WERI-Rb-1 (cell line): ENCODE measurements at regions not wholly inside any gene's neighbourhood (a gene's known extent, or its start where the extent isn't known, plus 50 kb on each side); places are given as distances from the start of the nearest gene placed in this dataset.
"Not testable (repeated sequence)": the region's sequence is repeated elsewhere in the genome, so short reads cannot be mapped to it uniquely, and the experiment has no call there.

Experiments
- DNase-seq: peaks from one replicate; pipeline ENCODE4 v3.0.0-alpha.2; 2020
- H3K27ac ChIP-seq: fragments of 250-450 bp; sonication (Bioruptor Pico); 2 replicates; pipeline ENCODE4 v1.5.1; 2020; ENCODE audit warnings: mild to moderate bottlenecking, moderate library complexity
- H3K27me3 ChIP-seq: fragments of 250-450 bp; sonication (Bioruptor Pico); 2 replicates; pipeline ENCODE4 v1.5.1; 2021; ENCODE audit warnings: mild to moderate bottlenecking, low read depth, moderate library complexity; ENCODE audit not compliant: insufficient read depth, severe bottlenecking
- H3K36me3 ChIP-seq: fragments of 250-450 bp; sonication (Bioruptor Pico); 2 replicates; pipeline ENCODE4 v1.5.1; 2020; ENCODE audit warnings: mild to moderate bottlenecking, moderate library complexity
- H3K4me3 ChIP-seq: 2 replicates; pipeline ENCODE4 v1.5.1; 2011; ENCODE audit warnings: low read depth, mild to moderate bottlenecking, control low read depth, low read length
- H3K9me3 ChIP-seq: fragments of 250-450 bp; sonication (Bioruptor Pico); 2 replicates; pipeline ENCODE4 v1.5.1; 2021; ENCODE audit warnings: mild to moderate bottlenecking, moderate library complexity; ENCODE audit not compliant: severe bottlenecking

DNA sequence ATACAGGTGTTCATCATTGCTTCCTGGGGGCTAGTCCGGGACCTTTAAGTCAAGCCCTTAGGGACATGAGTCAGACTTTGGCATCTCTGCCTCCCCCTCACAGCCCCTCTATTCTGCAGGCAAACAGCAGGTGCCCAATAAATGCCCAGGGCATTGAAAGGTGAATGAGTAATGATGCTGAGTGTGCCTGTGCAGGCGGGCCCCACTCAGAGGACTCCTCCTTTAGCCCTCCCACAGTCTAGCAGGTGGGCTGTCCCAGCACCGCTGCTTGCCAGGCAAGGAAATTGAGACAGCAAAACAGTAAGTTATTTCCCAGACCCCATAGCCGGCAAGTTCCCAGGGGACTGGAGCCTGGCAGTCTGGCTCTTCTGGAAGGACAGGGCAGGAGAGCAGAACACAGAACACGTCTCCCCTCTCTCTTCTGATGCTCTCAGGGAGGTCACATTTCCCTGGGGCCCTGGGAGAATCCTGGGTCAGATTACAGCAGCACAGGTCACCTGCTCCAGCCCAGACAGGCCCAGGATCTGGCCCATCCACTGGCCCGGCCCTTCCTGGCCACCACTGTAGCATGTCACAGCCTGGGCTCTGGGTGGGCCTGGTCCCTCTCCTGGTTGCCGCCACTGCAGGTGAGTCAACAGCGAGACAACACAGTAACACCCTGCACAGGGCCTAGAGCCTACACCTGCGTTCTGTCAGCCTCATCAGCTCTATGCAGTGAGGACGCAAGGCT lies 108.7 kb upstream of the MTLN start:
- not testable (repeated sequence) for H3K9me3 ChIP-seq, H3K27ac ChIP-seq, H3K36me3 ChIP-seq, H3K4me3 ChIP-seq, DNase-seq, H3K27me3 ChIP-seq

DNA sequence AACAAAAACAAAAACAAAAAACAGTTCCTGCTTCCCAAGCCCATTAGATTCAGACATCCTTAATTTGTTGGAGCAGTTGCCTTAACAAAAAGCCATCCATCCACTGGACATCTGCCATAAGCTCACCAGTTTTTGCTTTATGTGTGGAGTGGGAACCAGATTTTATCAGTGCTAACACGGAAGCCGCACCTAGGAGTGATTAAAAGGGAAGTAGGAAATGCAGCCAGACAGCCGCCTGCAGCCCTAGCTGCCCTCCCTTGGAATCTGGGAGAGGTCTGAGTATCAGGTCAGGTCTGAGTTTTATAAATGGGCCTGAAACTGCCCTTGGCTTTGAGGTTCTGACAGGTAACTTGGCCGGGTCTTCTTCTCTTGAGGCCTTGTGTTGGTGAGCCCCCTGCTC lies 106.6 kb upstream of the MTLN start:
- H3K36me3 ChIP-seq, DNase-seq, H3K4me3 ChIP-seq, H3K9me3 ChIP-seq, H3K27ac ChIP-seq, H3K27me3 ChIP-seq: not testable (repeated sequence)

DNA sequence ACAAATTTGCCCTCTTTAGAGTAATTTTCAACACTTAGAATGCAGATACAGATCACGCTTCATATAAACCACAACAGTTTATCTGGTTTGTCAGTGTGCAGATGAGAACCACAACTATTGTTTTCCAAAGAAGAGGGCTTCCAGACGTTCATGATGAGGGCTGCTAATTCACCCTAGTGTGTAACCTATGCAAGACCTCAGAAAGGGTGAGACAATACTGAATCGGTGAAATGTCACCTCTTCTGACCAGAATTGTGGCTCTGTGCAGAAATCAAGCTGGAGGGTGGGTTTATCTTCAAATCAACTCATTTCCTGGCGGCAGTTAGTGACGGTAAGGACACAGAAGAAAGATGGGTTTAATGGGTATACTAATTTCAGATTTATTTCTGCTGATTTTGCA lies 105.0 kb upstream of the MTLN start:
- H3K27ac ChIP-seq, H3K4me3 ChIP-seq, H3K36me3 ChIP-seq, H3K27me3 ChIP-seq, H3K9me3 ChIP-seq, DNase-seq: not testable (repeated sequence)

DNA sequence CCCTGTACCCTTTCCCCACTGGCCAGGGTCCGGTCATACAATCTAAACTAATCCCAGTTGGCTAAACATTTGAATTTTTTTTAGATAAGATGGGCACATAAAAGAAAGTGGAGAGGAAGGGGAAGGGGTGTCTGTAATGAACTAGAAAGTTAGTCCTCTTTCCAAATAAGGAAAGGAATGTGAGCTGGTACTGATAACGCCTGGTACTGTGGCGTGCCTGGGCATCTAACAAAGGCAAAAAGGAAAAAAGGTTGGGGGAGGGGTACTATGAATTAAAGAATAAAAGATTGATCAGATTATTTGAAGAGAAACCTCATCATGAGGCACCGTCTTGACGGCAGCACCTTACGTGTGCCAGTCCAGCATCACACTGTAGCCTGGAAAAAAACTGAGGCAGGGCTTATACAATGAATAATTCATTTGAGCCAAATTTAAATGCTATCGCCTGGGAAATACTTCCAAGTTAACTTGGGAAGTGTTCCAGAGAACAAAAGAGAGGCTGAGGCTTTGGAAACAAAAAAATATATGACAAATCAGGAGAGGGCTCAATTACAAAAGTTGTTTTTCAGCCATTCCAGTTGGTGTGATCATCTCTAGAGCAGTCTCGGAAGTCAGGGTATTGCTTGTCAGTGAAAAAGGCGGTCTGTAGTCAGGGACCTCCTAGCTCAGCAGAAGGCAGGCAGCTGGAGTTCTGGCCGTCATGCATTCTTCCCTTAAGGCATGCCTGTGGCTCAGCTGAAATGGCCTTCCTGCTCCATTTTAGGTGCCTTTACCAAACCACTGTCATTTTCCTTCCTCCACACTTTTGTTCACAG lies 103.9 kb upstream of the MTLN start:
- not testable (repeated sequence) for H3K4me3 ChIP-seq, H3K27ac ChIP-seq, DNase-seq, H3K27me3 ChIP-seq, H3K36me3 ChIP-seq, H3K9me3 ChIP-seq

DNA sequence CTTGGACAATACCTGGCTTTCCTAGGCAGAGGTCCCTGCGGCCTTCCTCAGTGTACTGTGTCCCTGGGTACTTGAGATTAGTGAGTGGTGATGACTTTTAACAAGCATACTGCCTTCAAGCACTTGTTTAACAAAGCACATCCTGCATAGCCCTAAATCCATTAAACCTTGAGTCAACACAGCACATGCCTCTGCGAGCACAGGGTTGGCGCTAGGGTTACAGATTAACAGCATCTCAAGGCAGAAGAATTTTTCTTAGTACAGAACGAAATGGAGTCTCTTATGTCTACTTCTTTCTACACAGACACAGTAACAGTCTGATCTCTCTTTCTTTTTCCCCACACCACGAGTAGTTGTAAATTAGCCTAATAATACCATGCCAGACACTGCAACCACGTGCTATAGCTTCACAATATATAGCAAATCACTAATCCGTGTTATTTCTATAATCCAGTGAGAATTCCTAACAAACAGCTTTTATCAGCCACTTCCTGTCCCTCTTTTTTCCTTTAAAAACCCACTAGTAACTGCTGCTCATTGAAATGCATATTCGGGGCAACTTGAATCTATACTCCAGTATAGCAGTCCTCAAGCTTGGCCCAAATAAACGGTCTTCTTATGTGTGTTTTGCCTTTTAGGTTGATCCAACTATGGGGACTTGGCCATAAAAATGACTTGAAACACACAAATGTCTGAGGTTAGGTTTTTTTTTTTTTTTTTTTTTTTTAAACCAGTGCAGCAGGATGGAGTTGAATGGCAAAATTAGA lies 102.9 kb upstream of the MTLN start:
- H3K9me3 ChIP-seq, H3K4me3 ChIP-seq, H3K27me3 ChIP-seq, H3K27ac ChIP-seq, H3K36me3 ChIP-seq, DNase-seq: not testable (repeated sequence)

DNA sequence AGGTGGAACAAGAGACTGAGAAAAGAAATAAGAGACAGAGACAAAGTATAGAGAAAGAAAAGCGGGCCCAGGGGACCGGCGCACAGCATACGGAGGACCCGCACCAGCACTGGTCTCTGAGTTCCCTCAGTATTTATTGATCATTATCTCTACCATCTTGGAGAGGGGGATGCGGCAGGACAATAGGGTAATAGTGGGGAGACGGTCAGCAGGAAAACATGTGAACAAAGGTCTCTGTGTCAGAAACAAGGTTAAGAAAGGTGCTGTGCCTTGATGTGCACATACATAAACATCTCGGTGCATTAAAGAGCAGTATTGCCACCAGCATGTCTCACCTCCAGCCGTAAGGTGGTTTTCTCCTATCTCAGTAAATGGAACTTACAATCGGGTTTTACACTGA lies 102.1 kb upstream of the MTLN start:
- H3K27me3 ChIP-seq, H3K9me3 ChIP-seq: not testable (repeated sequence)

DNA sequence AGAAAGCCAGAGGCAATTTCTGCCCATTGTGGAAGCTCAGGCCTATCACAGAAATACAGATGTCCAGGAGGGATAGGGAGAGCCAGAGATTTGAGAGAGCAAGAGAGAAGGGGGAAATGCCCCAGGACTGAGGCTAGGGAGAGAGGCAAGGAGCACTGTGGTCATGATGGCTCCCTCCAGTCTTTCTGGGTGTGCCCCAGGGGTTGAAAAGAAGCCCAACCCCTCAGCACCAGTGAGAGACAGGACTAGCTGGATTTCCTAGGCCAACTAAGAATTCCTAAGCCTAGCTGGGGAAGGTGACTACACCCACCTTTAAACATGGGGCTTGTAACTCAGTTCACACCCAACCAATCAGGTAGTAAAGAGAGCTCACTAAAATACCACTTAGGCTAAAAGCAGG lies 100.7 kb upstream of the MTLN start:
- not testable (repeated sequence) for H3K9me3 ChIP-seq, H3K4me3 ChIP-seq, H3K27ac ChIP-seq, DNase-seq, H3K27me3 ChIP-seq, H3K36me3 ChIP-seq

More for the DNA sequence above, 102.1 kb upstream of the MTLN start:
- H3K36me3 ChIP-seq, DNase-seq, H3K4me3 ChIP-seq, H3K27ac ChIP-seq: not testable (repeated sequence)

DNA sequence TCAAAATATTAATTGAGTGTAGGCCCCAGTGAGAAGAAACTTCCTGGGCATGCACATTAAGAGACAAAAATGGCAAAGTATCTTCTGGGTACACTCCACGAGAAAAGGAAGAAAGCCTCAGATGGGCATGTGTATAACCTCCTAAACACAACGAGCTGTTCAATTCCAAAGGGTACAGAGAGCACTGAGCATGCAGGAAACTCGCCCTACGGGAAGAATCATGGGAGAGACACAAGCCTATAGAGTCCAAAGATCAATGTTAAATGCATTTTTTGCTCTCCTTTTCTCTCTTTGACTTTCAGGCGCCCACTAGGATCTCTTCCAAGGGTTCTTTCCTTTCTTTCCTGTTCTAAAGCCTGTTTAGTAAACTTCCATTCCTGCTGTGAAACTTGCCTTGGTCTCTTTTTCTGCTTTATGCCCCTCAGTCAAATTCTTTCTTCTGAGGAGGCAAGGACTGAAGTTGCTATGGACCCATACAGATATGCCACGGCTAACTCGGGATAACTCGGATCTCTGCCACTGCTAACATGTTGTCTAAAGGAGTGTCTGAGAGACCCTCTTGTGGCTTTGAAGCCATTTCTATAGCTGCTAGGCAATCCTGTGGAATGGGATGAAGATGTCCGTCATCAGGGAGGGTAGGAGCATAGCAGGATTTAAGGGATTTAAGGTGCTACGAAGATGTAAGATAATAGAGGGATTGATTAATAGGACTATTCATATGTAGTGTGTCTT lies 99.5 kb upstream of the MTLN start:
- not testable (repeated sequence) for DNase-seq, H3K4me3 ChIP-seq, H3K36me3 ChIP-seq, H3K27me3 ChIP-seq, H3K9me3 ChIP-seq, H3K27ac ChIP-seq

DNA sequence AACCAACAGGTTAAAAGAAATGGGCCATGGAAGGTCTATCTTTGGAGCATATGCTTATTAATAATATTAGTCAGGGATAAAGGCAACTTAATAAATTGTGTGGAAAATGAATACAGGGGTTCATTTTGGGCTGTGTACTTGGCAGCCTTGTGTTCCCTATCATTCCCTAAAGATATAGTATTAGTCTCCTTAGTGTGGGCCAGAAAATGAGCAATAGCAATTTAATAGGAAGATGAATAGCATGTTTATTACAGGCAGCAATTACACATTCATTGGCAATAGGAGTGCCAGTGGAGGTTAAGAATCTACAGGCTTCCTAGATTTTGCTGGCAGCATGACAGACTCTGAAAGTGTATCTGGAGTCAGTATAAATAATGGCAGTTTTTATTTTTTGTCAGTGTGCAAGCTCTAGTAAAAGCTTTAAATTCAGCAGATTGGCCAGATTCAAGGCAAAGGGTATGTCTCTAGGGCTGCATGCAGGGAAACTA lies 98.7 kb upstream of the MTLN start:
- H3K36me3 ChIP-seq, H3K4me3 ChIP-seq, H3K27me3 ChIP-seq, H3K9me3 ChIP-seq, H3K27ac ChIP-seq, DNase-seq: not testable (repeated sequence)

DNA sequence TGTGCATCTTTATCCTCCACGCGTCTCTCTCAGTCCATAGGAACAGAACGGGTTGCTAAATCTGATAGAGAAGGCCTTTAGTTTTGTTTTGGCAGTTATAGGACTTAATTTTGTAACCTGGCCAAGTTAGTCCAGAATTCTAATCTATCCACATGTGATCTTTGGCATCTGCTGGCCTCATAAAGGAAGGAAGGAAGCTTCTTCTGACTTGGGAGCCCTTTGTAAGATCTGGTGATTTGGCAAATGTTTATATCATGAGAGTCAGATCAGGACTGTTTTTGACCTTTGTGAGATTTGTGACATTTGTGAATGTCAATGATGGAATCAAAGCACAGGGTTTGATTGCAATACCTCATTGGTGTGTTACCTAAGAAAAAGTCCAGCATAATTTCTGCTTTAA lies 96.4 kb upstream of the MTLN start:
- H3K9me3 ChIP-seq, H3K27me3 ChIP-seq, DNase-seq, H3K36me3 ChIP-seq, H3K4me3 ChIP-seq, H3K27ac ChIP-seq: not testable (repeated sequence)

DNA sequence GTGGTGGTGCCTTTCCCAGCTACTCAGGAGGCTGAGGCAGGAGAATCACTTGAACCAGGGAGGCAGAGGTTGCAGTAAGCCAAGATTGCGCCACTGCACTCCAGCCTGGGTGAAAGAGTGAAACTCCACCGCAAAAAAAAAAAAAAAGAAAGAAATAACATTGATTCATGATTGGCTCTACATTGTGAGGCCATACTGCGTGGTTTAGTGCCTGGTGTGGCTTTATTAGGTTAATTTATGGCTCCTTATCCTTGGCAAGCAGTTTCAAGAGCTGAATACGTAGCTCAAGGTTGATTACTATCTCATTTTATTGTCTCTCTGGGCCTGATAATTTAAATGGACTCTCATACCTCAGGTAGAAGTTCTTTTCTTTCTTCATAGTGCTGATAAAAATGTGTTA lies 80.5 kb upstream of the MTLN start:
- not testable (repeated sequence) for H3K27ac ChIP-seq, H3K36me3 ChIP-seq, H3K4me3 ChIP-seq, H3K27me3 ChIP-seq, H3K9me3 ChIP-seq, DNase-seq

DNA sequence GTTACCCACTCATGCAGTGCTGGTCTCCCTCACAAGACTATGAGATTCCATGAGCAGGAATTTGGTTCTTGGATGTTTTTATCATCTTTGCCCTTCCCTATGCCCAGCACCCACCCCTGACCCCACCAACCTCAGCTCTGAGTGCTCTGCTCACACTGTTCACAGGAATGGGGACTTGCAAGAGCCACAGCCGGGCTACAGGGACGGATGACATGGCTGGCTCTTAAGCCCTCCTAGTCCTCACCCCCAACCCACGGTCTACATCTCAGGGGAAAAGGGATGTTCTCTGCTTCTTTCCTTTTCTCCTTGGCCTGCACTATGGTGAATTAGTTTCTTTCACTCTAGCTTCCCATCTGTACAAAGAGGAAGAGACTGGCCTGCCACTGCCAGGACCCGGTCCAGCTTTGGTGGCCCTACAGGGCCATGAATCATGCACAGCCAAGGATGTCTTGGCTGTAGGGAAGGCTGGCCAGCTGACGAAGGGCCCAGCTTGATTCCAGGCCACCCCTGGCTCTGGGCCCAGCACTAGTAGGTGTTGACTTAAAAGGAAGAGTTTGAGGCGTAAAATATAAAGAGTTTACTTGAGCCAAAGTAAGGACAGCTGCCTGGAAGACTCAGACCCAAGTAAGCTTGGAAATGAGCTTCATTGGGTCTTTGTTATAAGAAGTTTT lies 79.7 kb upstream of the MTLN start:
- H3K27me3 ChIP-seq, DNase-seq, H3K9me3 ChIP-seq, H3K27ac ChIP-seq, H3K4me3 ChIP-seq, H3K36me3 ChIP-seq: not testable (repeated sequence)

DNA sequence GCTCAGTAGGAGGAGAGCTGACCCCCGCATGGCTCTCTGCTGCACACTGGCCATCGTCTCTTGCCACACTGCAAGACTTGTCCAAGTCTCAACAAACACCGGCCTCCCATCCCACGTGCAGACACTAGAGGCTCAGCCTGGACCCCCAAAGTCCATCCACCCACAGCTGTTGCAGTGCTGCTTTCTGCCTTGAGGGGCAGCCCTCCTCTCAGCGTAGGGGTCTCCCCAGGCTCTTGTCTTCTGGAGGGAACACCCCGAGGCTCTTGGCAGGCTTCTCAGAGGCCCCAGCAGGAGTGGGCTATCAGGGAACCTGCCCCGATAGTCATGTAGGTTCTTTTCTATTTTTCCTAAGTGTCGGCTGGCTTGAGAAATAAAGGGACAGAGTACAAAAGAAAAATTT lies 75.5 kb upstream of the MTLN start:
- not testable (repeated sequence) for H3K27ac ChIP-seq, H3K9me3 ChIP-seq, DNase-seq, H3K4me3 ChIP-seq, H3K36me3 ChIP-seq, H3K27me3 ChIP-seq
